ENCODE measurements at regions not wholly inside any gene's neighbourhood (a gene's known extent, or its start where the extent isn't known, plus 50 kb on each side); places are given as distances from the start of the nearest gene placed in this dataset.

- H3K4me1 ChIP-seq: no peaks in the 10 kb centered on the region
- no peak for DNase-seq (ENCODE audit: low spot score in 2 of 2)
- H3K27ac ChIP-seq: no peak overlapping the region
- H3K27me3 ChIP-seq: no peaks in the 10 kb centered on the region
- intact Hi-C loops (cut with DNase I; ENCODE audit: low total_unique reads): no loop called here
- TF ChIP-seq POLR2A (IDR thresholded peaks at IDR 0.05) (no peak), POLR2AphosphoS5 (IDR thresholded peaks at IDR 0.05) (no peak), CTCF (IDR thresholded peaks at IDR 0.05) (no peak)
- H3K9me3 ChIP-seq: no peaks in the 10 kb centered on the region
- H3K4me3 ChIP-seq: no peak overlapping the region
- no peaks in the 10 kb centered on the region for H3K36me3 ChIP-seq
These were observed 167.1 kb upstream of the TOP1 start for GRCh38 chr20:40861427-40862008.

- H3K27ac ChIP-seq: no peak overlapping the region
- no peak overlapping the region for H3K4me3 ChIP-seq
- TF ChIP-seq CTCF (IDR thresholded peaks at IDR 0.05) (no peak), POLR2A (IDR thresholded peaks at IDR 0.05) (no peak)
- intact Hi-C loops (cut with DNase I; ENCODE audit: low total_unique reads): no loop called here
- H3K27me3 ChIP-seq: no peaks in the 10 kb centered on the region
- no peaks in the 10 kb centered on the region for H3K9me3 ChIP-seq
- no peaks in the 10 kb centered on the region for H3K4me1 ChIP-seq
- no peaks in the 10 kb centered on the region for H3K36me3 ChIP-seq
- DNase-seq (ENCODE audit: low spot score in 2 of 2): no peak
These were observed 165.2 kb upstream of the TOP1 start for GRCh38 chr20:40863355-40863919.

- Histone ChIP-seq H3K4me3 (no peak overlapping the region), H3K9me3 (no peaks in the 10 kb centered on the region), H3K4me1 (peaks cover 0 to 3% of the 10 kb centered on the region in 2 donors), H3K36me3 (no peaks in the 10 kb centered on the region), H3K27me3 (no peaks in the 10 kb centered on the region), H3K27ac (no peak overlapping the region)
- TF ChIP-seq POLR2A (IDR thresholded peaks at IDR 0.05) (no peak), CTCF (IDR thresholded peaks at IDR 0.05) (no peak), POLR2AphosphoS5 (IDR thresholded peaks at IDR 0.05) (no peak)
- intact Hi-C loops (cut with DNase I; ENCODE audit: low total_unique reads): no loop called here
- no peak for DNase-seq (ENCODE audit: low spot score in 2 of 2)
These were observed 164.2 kb upstream of the TOP1 start for GRCh38 chr20:40864470-40864869.

GRCh38 chr20:40865095-40865494, 163.5 kb upstream of the TOP1 start:
- no peaks in the 10 kb centered on the region for H3K36me3 ChIP-seq
- intact Hi-C loops (cut with DNase I; ENCODE audit: low total_unique reads): no loop called here
- no peak overlapping the region for H3K27ac ChIP-seq
- H3K27me3 ChIP-seq: no peaks in the 10 kb centered on the region
- peaks cover 0 to 3% of the 10 kb centered on the region in 2 donors for H3K4me1 ChIP-seq
- DNase-seq (ENCODE audit: low spot score in 2 of 2): no peak
- no peak for TF ChIP-seq CTCF (IDR thresholded peaks at IDR 0.05)
- TF ChIP-seq POLR2AphosphoS5 (IDR thresholded peaks at IDR 0.05): no peak
- TF ChIP-seq POLR2A (IDR thresholded peaks at IDR 0.05): no peak
- no peaks in the 10 kb centered on the region for H3K9me3 ChIP-seq
- no peak overlapping the region for H3K4me3 ChIP-seq

- TF ChIP-seq CTCF (IDR thresholded peaks at IDR 0.05) (no peak), POLR2AphosphoS5 (IDR thresholded peaks at IDR 0.05) (no peak), POLR2A (IDR thresholded peaks at IDR 0.05) (no peak)
- intact Hi-C loops (cut with DNase I; ENCODE audit: low total_unique reads): no loop called here
- no peaks in the 10 kb centered on the region for H3K27me3 ChIP-seq
These were observed 162.6 kb upstream of the TOP1 start for GRCh38 chr20:40866056-40866455.

More at GRCh38 chr20:40866056-40866455, 162.6 kb upstream of the TOP1 start:
- Histone ChIP-seq H3K4me1 (peaks cover 0 to 3% of the 10 kb centered on the region in 2 donors), H3K27ac (no peak overlapping the region), H3K9me3 (no peaks in the 10 kb centered on the region), H3K36me3 (no peaks in the 10 kb centered on the region), H3K4me3 (no peak overlapping the region)
- DNase-seq (ENCODE audit: low spot score in 2 of 2): no peak

Data from breast epithelium (tissue), 4 donors.